ENCODE measurements at regions not wholly inside any gene's neighbourhood (a gene's known extent, or its start where the extent isn't known, plus 50 kb on each side); places are given as distances from the start of the nearest gene placed in this dataset.

GRCh38 chr22:48944433-48944750 is 883.3 kb downstream of the BRD1 start:
- intact Hi-C loops (cut with DNase I): no loop called here
- WGBS, 4 donors: 64 to 80% (median 74%) methylated on average over 3 to 5 of the region's 5 CpGs
- H3K27ac ChIP-seq: no peak overlapping the region

GRCh38 chr22:48943567-48944432 is 883.9 kb downstream of the BRD1 start:
- WGBS, 4 donors: 58 to 71% (median 63%) methylated on average over 14 to 24 of the region's 24 CpGs
- H3K27me3 ChIP-seq: no peaks in the 10 kb centered on the region
- H3K4me1 ChIP-seq (replicated peaks in 1 of 2): no peaks in the 10 kb centered on the region
- TF ChIP-seq POLR2A (IDR thresholded peaks at IDR 0.05): no peak
- TF ChIP-seq CTCF (IDR thresholded peaks at IDR 0.05): peak in 3 of 6 experiments; percentile 27 to 35 (median 28)
- H3K27ac ChIP-seq: no peak overlapping the region
- intact Hi-C loops (cut with DNase I): no loop called here
- no peaks in the 10 kb centered on the region for H3K9me3 ChIP-seq (replicated peaks in 1 of 3)
- H3K36me3 ChIP-seq (replicated peaks in 1 of 2): no peaks in the 10 kb centered on the region
- DNase-seq: peak in 3 of 7 donors; percentile 7 to 31 (median 8)
- no peak overlapping the region for H3K4me3 ChIP-seq

More at GRCh38 chr22:48944433-48944750, 883.3 kb downstream of the BRD1 start:
- no peak overlapping the region for H3K4me3 ChIP-seq
- DNase-seq: peak in 1 of 7 donors; percentile 0
- TF ChIP-seq CTCF (IDR thresholded peaks at IDR 0.05): no peak
- no peak for TF ChIP-seq POLR2A (IDR thresholded peaks at IDR 0.05)
- no peaks in the 10 kb centered on the region for H3K4me1 ChIP-seq (replicated peaks in 1 of 2)
- H3K27me3 ChIP-seq: no peaks in the 10 kb centered on the region
- no peaks in the 10 kb centered on the region for H3K9me3 ChIP-seq (replicated peaks in 1 of 3)
- no peaks in the 10 kb centered on the region for H3K36me3 ChIP-seq (replicated peaks in 1 of 2)

DNA sequence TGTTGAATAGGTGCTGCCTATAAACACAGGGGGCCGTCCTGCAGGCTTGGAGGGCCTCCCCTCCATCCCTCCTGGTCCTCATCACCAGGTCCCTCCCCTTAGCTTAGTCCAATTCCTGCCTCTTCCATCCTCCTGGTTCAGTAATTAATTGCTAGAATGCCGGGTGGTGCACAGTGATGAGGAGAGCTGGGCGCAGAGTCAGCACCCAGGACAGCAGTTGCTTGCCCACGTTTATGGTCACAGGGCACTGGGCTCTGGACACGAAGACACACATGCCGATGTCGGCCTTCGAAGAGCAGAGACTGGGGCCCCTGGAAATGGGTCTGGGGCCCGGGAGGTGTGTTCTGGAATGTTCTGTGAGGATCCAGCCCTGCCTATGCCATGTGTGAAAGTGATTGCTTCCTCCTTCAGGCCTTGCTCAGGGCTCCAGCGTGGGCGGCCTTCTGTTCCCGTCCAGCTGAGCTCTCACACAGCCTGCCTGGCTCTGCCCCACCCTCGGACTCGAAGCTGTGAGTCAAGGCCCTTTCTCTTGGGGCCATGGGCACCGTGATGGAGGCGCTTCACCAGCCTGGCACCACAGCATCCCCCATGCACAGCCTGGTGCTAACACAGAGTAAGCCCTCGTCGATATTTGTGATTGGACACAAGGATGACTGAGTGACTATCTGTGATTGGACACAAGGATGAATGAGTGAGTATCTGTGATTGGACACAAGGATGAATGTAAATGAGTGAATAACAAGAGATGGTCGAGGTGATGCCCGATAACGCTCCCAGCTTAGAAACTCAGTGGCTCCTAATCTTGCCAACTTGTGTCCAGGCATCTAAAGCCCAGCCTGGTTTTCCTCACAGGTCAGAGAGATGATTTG is 884.7 kb downstream of the BRD1 start:
- no peaks in the 10 kb centered on the region for H3K9me3 ChIP-seq (replicated peaks in 1 of 3)
- 56 to 70% (median 61%) methylated on average over 19 to 21 of the region's 21 CpGs for WGBS, 4 donors
- DNase-seq: peak in 2 of 7 donors; percentile 11 to 20

More for the DNA sequence above, 884.7 kb downstream of the BRD1 start:
- H3K27me3 ChIP-seq: no peaks in the 10 kb centered on the region
- no peak for TF ChIP-seq CTCF (IDR thresholded peaks at IDR 0.05)
- no peak for TF ChIP-seq POLR2A (IDR thresholded peaks at IDR 0.05)
- H3K4me3 ChIP-seq: no peak overlapping the region
- H3K4me1 ChIP-seq (replicated peaks in 1 of 2): no peaks in the 10 kb centered on the region
- H3K36me3 ChIP-seq (replicated peaks in 1 of 2): no peaks in the 10 kb centered on the region
- intact Hi-C loops (cut with DNase I): no loop called here
- H3K27ac ChIP-seq: no peak overlapping the region

Data from adrenal gland (tissue), 9 donors.